A549 (cell line): ENCODE measurements at regions not wholly inside any gene's neighbourhood (a gene's known extent, or its start where the extent isn't known, plus 50 kb on each side); places are given as distances from the start of the nearest gene placed in this dataset.

Experiments used
- ATAC-seq, 2 experiments: fragments of 200-7000 bp in 1 of 2; fragments of >200 bp in 1 of 2; cut with Nextera tagmentation in 1 of 2; cut with Tn5 transposase in 1 of 2; 3 replicates each; pipeline versions ENCODE4 v1.8.0 to v1.9.1; 2018 to 2020; ENCODE audit warnings: mild to moderate bottlenecking in 1 of 2, moderate library complexity in 1 of 2
- CTCF ChIA-PET: fragments of 300-600 bp; sonication (Branson Sonifier 250); formaldehyde crosslinking; extraction: SDS; loops from one replicate; lab custom pipeline; 2021; ENCODE audit warnings: antibody characterized with exemption, inconsistent platforms; lab: Yijun Ruan, JAX
- POLR2A ChIA-PET: fragments of 350-600 bp; formaldehyde crosslinking; extraction: SDS; loops from one replicate; lab custom pipeline; 2021; ENCODE audit warnings: antibody characterized with exemption, inconsistent platforms; lab: Yijun Ruan, JAX
- DNase-seq, 2 experiments: peaks; one replicate each; pipeline versions ENCODE4 v3.0.0 to v3.0.0-alpha.2; 2011 to 2016; ENCODE audit warnings: low read depth in 1 of 2, low spot score in 1 of 2
- FAIRE-seq: peaks from 2 replicates; lab custom pipeline; 2011; peaks lifted over from hg19 to GRCh38; lab: Jason Lieb, UNC
- H3K27ac ChIP-seq, 2 experiments: fragments of >200 bp; sonication (Bioruptor Twin); formaldehyde crosslinking; 3 replicates each; pipeline ENCODE4 v1.5.1; 2016 to 2017
- H3K4me1 ChIP-seq: fragments of >200 bp; sonication (Bioruptor Twin); formaldehyde crosslinking; 3 replicates; pipeline ENCODE4 v1.6.1; 2016
- H3K4me2 ChIP-seq: fragments of >200 bp; sonication (Bioruptor Twin); formaldehyde crosslinking; 3 replicates; pipeline ENCODE4 v1.6.1; 2016
- H3K4me3 ChIP-seq: fragments of >200 bp; sonication (Bioruptor Twin); formaldehyde crosslinking; 3 replicates; pipeline ENCODE4 v1.5.1; 2016
- H3K9me3 ChIP-seq: fragments of >200 bp; sonication (Bioruptor Twin); formaldehyde crosslinking; 3 replicates; pipeline ENCODE4 v1.6.1; 2016
- ATOH8 ChIP-seq: fragments of 250-450 bp; sonication (Bioruptor Pico); IDR thresholded peaks from 2 replicates; pipeline ENCODE4 v1.5.0; 2020; ENCODE audit warnings: low read depth, mild to moderate bottlenecking, moderate library complexity
- BHLHE40 ChIP-seq: IDR thresholded peaks from 2 replicates; pipeline ENCODE4 v1.6.1; 2012; ENCODE audit warnings: low read depth, low read length, inconsistent platforms
- CTCF ChIP-seq: fragments of >200 bp; sonication (Bioruptor Twin); formaldehyde crosslinking; IDR thresholded peaks from 3 replicates; pipeline ENCODE4 v1.5.1; 2016
- E2F6 ChIP-seq: IDR thresholded peaks from 2 replicates; pipeline ENCODE4 v1.6.1; 2012; ENCODE audit warnings: low read depth, borderline replicate concordance
- EHMT2 ChIP-seq: fragments of 200-600 bp; sonication (generic); IDR thresholded peaks from 2 replicates; pipeline ENCODE4 v1.6.1; 2016; ENCODE audit warnings: antibody characterized with exemption, low read depth, mild to moderate bottlenecking, moderate library complexity
- FOSB ChIP-seq: fragments of 250-450 bp; sonication (Bioruptor Pico); IDR thresholded peaks from 2 replicates; pipeline ENCODE4 v1.5.0; 2020; ENCODE audit warnings: mild to moderate bottlenecking, moderate library complexity
- GATA3 ChIP-seq: IDR thresholded peaks from 2 replicates; pipeline ENCODE4 v1.6.1; 2012; ENCODE audit warnings: borderline replicate concordance
- HDAC2 ChIP-seq: fragments of 200-600 bp; sonication (generic); IDR thresholded peaks from 2 replicates; pipeline ENCODE4 v1.6.1; 2016
- HES2 ChIP-seq: fragments of >200 bp; sonication (Bioruptor Twin); formaldehyde crosslinking; IDR thresholded peaks from 2 replicates; pipeline ENCODE4 v1.6.1; 2016
- HOXA7 ChIP-seq: fragments of 250-450 bp; sonication (Bioruptor Pico); IDR thresholded peaks from 2 replicates; pipeline ENCODE4 v1.5.0; 2020; ENCODE audit warnings: mild to moderate bottlenecking, moderate library complexity
- HOXB13 ChIP-seq: fragments of 250-450 bp; sonication (Bioruptor Pico); IDR thresholded peaks from 2 replicates; pipeline ENCODE4 v1.5.0; 2020; ENCODE audit warnings: low read depth, mild to moderate bottlenecking, moderate library complexity
- HOXB5 ChIP-seq: fragments of 250-450 bp; sonication (Bioruptor Pico); IDR thresholded peaks from 2 replicates; pipeline ENCODE4 v1.5.0; 2020; ENCODE audit warnings: mild to moderate bottlenecking, moderate library complexity
- KDM5A ChIP-seq: fragments of 200-600 bp; sonication (generic); IDR thresholded peaks from 2 replicates; pipeline ENCODE4 v1.6.1; 2016; ENCODE audit warnings: antibody characterized with exemption, mild to moderate bottlenecking
- MAZ ChIP-seq: fragments of 150-350 bp; IDR thresholded peaks from 2 replicates; pipeline ENCODE4 v1.6.1; 2014; ENCODE audit warnings: antibody characterized with exemption, low read depth, low read length, borderline replicate concordance
- NPAS2 ChIP-seq: fragments of 250-450 bp; sonication (Bioruptor Pico); IDR thresholded peaks from 2 replicates; pipeline ENCODE4 v1.8.0; 2022; ENCODE audit warnings: mild to moderate bottlenecking, moderate library complexity, borderline replicate concordance
- PBX3 ChIP-seq: IDR thresholded peaks from 2 replicates; pipeline ENCODE4 v1.6.1; 2012
- POLR2AphosphoS2 ChIP-seq: conservative IDR thresholded peaks from 2 replicates; pipeline ENCODE4 v1.6.1; 2012; ENCODE audit warnings: low read length, improper control_type of control experiment, inconsistent platforms
- RAD21 ChIP-seq, 2 experiments: fragments of >200 bp in 1 of 2; sonication (Bioruptor Twin) in 1 of 2; formaldehyde crosslinking in 1 of 2; IDR thresholded peaks in 1 of 2; conservative IDR thresholded peaks in 1 of 2; 2 replicates in 1 of 2; 3 replicates in 1 of 2; pipeline ENCODE4 v1.6.1; 2012 to 2018; ENCODE audit warnings: inconsistent platforms in 1 of 2
- RCOR1 ChIP-seq: fragments of 150-350 bp; IDR thresholded peaks from 2 replicates; pipeline ENCODE4 v1.6.1; 2014; ENCODE audit warnings: antibody characterized with exemption, low read length, low read depth
- SMC3 ChIP-seq: fragments of >200 bp; sonication (Bioruptor Twin); formaldehyde crosslinking; IDR thresholded peaks from 3 replicates; pipeline ENCODE4 v1.6.1; 2018; ENCODE audit warnings: inconsistent platforms
- TFCP2L1 ChIP-seq: fragments of 250-450 bp; sonication (Bioruptor Pico); IDR thresholded peaks from 2 replicates; pipeline ENCODE4 v1.5.0; 2021; ENCODE audit warnings: mild to moderate bottlenecking
- ZFP36 ChIP-seq: fragments of 450-650 bp; IDR thresholded peaks from 2 replicates; pipeline ENCODE4 v1.6.1; 2014; ENCODE audit warnings: borderline replicate concordance; ENCODE audit not compliant: partially characterized antibody
- ZSCAN20 ChIP-seq: fragments of 250-450 bp; sonication (Bioruptor Pico); IDR thresholded peaks from 2 replicates; pipeline ENCODE4 v1.8.0; 2022; ENCODE audit warnings: mild to moderate bottlenecking, moderate library complexity
- WGBS: methylation state at CpG from one replicate; pipeline ENCODE4 v1.1.6; 2017; ENCODE audit errors: missing lambda C conversion rate; 5-methylcytosine and 5-hydroxymethylcytosine counted together

- Histone ChIP-seq H3K4me3 (no peak overlapping the region), H3K4me1 (no peaks in the 10 kb centered on the region), H3K27ac (no peak overlapping the region), H3K4me2 (no peak overlapping the region), H3K9me3 (no peaks in the 10 kb centered on the region)
- ATAC-seq (no peak), FAIRE-seq (no peak), DNase-seq (no peak)
- WGBS, result 55% methylated on average over 5 of the region's 5 CpGs
- TF ChIP-seq HDAC2 (no peak), EHMT2 (no peak), HOXA7 (no peak), BHLHE40 (no peak), NPAS2 (CRISPR knock-in tag) (no peak), ZFP36 (no peak), MAZ (no peak)
- POLR2A ChIA-PET, result no interaction called here
- CTCF ChIA-PET, result no interaction called here
These were observed 1369.8 kb upstream of the LRRTM3 start for GRCh38 chr10:65556006-65556405.

- no peak overlapping the region for H3K4me2 ChIP-seq
- no peak for FAIRE-seq
- WGBS, result 56% methylated on average over 2 of the region's 2 CpGs
- no peaks in the 10 kb centered on the region for H3K9me3 ChIP-seq
- no peak for DNase-seq
- POLR2A ChIA-PET, result no interaction called here
- CTCF ChIA-PET, result interaction anchor here (0.7 kb wide), 1 partner anchor 679 kb away, joined by 3 read pairs; no protein-coding TSS in a partner anchor
- H3K4me1 ChIP-seq, result no peaks in the 10 kb centered on the region
- no peak overlapping the region for H3K4me3 ChIP-seq
- TF ChIP-seq TFCP2L1 (CRISPR knock-in tag), result no peak
- TF ChIP-seq E2F6, result no peak
- no peak for TF ChIP-seq HOXB13 (CRISPR knock-in tag)
- TF ChIP-seq KDM5A, result no peak
- TF ChIP-seq ATOH8 (CRISPR knock-in tag), result no peak
- TF ChIP-seq MAZ, result no peak
- no peak for TF ChIP-seq POLR2AphosphoS2
- TF ChIP-seq HOXB5 (CRISPR knock-in tag), result no peak
- TF ChIP-seq RAD21 (conservative IDR thresholded peaks at IDR 0.05 in 1 of 2, IDR thresholded peaks at IDR 0.05 in 1 of 2), result no peak
- no peak for TF ChIP-seq GATA3
- no peak for TF ChIP-seq BHLHE40
- no peak for TF ChIP-seq SMC3
- TF ChIP-seq FOSB (CRISPR knock-in tag), result no peak
- TF ChIP-seq HES2, result no peak
- no peak overlapping the region for H3K27ac ChIP-seq
- ATAC-seq, result no peak
These were observed 1366.5 kb upstream of the LRRTM3 start for GRCh38 chr10:65559369-65559768.

GRCh38 chr10:65565246-65565645, 1360.6 kb upstream of the LRRTM3 start:
- ChIA-PET CTCF (no interaction called here), POLR2A (no interaction called here)
- H3K27ac ChIP-seq, result no peak overlapping the region
- no peaks in the 10 kb centered on the region for H3K4me1 ChIP-seq
- TF ChIP-seq RCOR1 (no peak), ZSCAN20 (CRISPR knock-in tag) (no peak), KDM5A (no peak), CTCF (no peak), HES2 (no peak), PBX3 (no peak)
- no peak overlapping the region for H3K4me2 ChIP-seq
- no peak overlapping the region for H3K4me3 ChIP-seq
- H3K9me3 ChIP-seq, result no peaks in the 10 kb centered on the region
- 18% methylated on average over 1 of the region's 1 CpG for WGBS
- FAIRE-seq (no peak), DNase-seq (no peak), ATAC-seq (no peak)
